GM21390 (cell line): ENCODE measurements at regions not wholly inside any gene's neighbourhood (a gene's known extent, or its start where the extent isn't known, plus 50 kb on each side); places are given as distances from the start of the nearest gene placed in this dataset.

Source experiments
- ATAC-seq: cut with Tn5 transposase; IDR thresholded peaks from one replicate; pipeline ENCODE4 v1.9.1; 2021; ENCODE audit not compliant: unreplicated experiment

GRCh38 chr18:76553715-76554546 is 58.9 kb upstream of the ZNF516 start:
- ATAC-seq, result no peak

- ATAC-seq, result no peak
Measured at GRCh38 chr18:76548541-76548940, 53.5 kb upstream of the ZNF516 start.

- ATAC-seq, result no peak
Measured at GRCh38 chr18:76547296-76547695, 52.3 kb upstream of the ZNF516 start.

GRCh38 chr18:76546436-76546835 is 51.4 kb upstream of the ZNF516 start:
- no peak for ATAC-seq

- ATAC-seq, result no peak
Measured at GRCh38 chr18:76546088-76546435, 51.0 kb upstream of the ZNF516 start.

GRCh38 chr18:76545433-76546087 is 50.5 kb upstream of the ZNF516 start:
- ATAC-seq, result no peak

- ATAC-seq, result no peak
Measured at GRCh38 chr18:76544511-76545345, 49.7 kb upstream of the ZNF516 start.
